ENCODE measurements at regions not wholly inside any gene's neighbourhood (a gene's known extent, or its start where the extent isn't known, plus 50 kb on each side); places are given as distances from the start of the nearest gene placed in this dataset.

GRCh38 chr1:235023711-235024439 is 104.8 kb downstream of the TOMM20 start:
- H3K36me3 ChIP-seq (ENCODE audit: control insufficient read depth, insufficient read depth, low read length) = no peaks in the 10 kb centered on the region
- H3K27me3 ChIP-seq (ENCODE audit: control insufficient read depth, insufficient read depth, low read length) = no peaks in the 10 kb centered on the region
- peaks cover 17% of the 10 kb centered on the region for H3K4me1 ChIP-seq (ENCODE audit: control insufficient read depth, insufficient read depth, low read length)
- no peaks in the 10 kb centered on the region for H3K9me3 ChIP-seq (ENCODE audit: control insufficient read depth, low read length)
- no peak overlapping the region for H3K9ac ChIP-seq (ENCODE audit: low read length)
- no peak overlapping the region for H3K4me3 ChIP-seq (ENCODE audit: low read length)

DNA sequence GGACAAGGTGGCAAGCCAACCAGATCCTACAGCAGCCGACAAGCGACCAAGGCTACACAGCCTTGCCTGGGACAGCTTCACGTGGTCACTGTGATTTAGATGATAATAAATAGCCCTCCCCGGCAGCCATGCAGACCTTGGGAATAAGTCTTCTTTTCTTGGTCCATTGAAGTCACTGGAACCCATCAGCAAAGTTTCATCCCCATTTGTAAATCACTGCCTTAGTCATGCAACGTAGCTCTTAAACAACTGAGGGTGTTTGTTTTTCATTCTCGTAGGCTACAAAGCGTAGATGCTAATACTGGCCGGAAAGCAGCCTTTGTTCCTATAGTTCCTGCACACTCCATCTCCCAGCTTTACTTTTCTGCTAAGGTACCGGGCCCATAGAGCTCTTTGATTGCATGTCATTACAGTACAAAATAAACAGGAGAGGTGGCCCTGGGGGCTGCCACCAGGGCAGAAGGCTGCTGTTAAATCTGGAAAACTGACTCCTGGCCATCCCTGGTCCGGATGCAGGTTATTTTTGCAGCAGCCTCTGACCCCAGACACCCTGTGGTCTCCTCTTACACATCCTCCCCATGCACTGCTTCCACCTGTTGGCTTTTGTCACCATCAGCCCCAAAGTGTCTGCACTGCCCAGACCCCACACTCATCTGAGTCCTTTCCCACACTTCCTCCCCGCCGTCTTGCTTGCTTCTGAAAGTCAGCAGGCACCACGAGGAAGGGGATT is 105.5 kb downstream of the TOMM20 start:
- Histone ChIP-seq H3K27me3 (ENCODE audit: control insufficient read depth, insufficient read depth, low read length) (no peaks in the 10 kb centered on the region), H3K4me3 (ENCODE audit: low read length) (no peak overlapping the region), H3K36me3 (ENCODE audit: control insufficient read depth, insufficient read depth, low read length) (no peaks in the 10 kb centered on the region), H3K4me1 (ENCODE audit: control insufficient read depth, insufficient read depth, low read length) (peaks cover 17% of the 10 kb centered on the region), H3K9ac (ENCODE audit: low read length) (no peak overlapping the region), H3K9me3 (ENCODE audit: control insufficient read depth, low read length) (no peaks in the 10 kb centered on the region)

- Histone ChIP-seq H3K4me3 (ENCODE audit: low read length) (no peak overlapping the region), H3K36me3 (ENCODE audit: control insufficient read depth, insufficient read depth, low read length) (no peaks in the 10 kb centered on the region), H3K4me1 (ENCODE audit: control insufficient read depth, insufficient read depth, low read length) (peaks cover 17% of the 10 kb centered on the region), H3K27me3 (ENCODE audit: control insufficient read depth, insufficient read depth, low read length) (no peaks in the 10 kb centered on the region), H3K9ac (ENCODE audit: low read length) (no peak overlapping the region), H3K9me3 (ENCODE audit: control insufficient read depth, low read length) (no peaks in the 10 kb centered on the region)
Observed at GRCh38 chr1:235022341-235022980, 106.2 kb downstream of the TOMM20 start.

DNA sequence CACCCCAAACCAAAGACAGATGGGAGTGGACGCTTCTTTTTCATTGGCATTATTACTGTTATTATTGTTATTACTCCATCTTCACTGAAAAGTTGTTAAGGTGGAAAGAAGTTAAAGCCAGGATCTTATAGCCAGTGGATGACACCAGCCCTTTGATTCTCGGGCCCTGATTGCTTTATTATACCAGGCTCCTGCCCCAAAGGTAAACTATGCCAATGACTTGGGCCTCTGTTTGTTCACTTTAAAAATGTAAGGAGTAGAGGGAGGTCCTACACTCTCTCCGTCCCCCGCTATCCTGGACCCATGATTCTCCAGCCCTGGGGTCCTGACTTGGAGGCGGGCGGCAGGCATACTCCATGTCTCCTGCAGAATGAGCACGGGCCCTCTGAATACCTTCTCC is 106.8 kb downstream of the TOMM20 start:
- H3K4me3 ChIP-seq (ENCODE audit: low read length) = no peak overlapping the region
- no peak overlapping the region for H3K9ac ChIP-seq (ENCODE audit: low read length)
- H3K27me3 ChIP-seq (ENCODE audit: control insufficient read depth, insufficient read depth, low read length) = no peaks in the 10 kb centered on the region
- H3K4me1 ChIP-seq (ENCODE audit: control insufficient read depth, insufficient read depth, low read length) = peaks cover 17% of the 10 kb centered on the region
- no peaks in the 10 kb centered on the region for H3K9me3 ChIP-seq (ENCODE audit: control insufficient read depth, low read length)
- no peaks in the 10 kb centered on the region for H3K36me3 ChIP-seq (ENCODE audit: control insufficient read depth, insufficient read depth, low read length)

DNA sequence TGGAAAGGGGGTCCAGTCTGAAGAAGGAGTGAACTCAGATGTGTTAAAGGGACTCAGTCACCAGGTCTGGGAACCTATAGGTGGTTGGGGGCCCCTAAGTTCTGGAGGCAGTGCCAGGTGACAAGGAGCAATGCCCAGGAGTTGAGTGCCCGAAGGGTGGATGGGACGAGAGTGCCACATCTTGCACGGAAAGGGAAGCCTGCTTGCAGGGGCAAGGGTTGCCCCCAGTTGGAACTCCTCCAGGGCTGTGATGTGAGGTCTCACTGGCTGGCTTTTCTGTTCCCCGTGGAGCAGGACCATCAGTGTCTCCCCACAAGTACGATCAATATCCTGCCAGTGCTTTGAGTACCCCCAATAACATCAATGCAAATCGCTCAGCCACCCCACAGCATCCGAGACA is 107.3 kb downstream of the TOMM20 start:
- Histone ChIP-seq H3K9ac (ENCODE audit: low read length) (no peak overlapping the region), H3K36me3 (ENCODE audit: control insufficient read depth, insufficient read depth, low read length) (no peaks in the 10 kb centered on the region), H3K4me1 (ENCODE audit: control insufficient read depth, insufficient read depth, low read length) (peaks cover 17% of the 10 kb centered on the region), H3K4me3 (ENCODE audit: low read length) (no peak overlapping the region), H3K9me3 (ENCODE audit: control insufficient read depth, low read length) (no peaks in the 10 kb centered on the region), H3K27me3 (ENCODE audit: control insufficient read depth, insufficient read depth, low read length) (no peaks in the 10 kb centered on the region)

GRCh38 chr1:235019961-235020360 is 108.7 kb downstream of the TOMM20 start:
- H3K36me3 ChIP-seq (ENCODE audit: control insufficient read depth, insufficient read depth, low read length) = no peaks in the 10 kb centered on the region
- H3K4me1 ChIP-seq (ENCODE audit: control insufficient read depth, insufficient read depth, low read length) = peaks cover 17% of the 10 kb centered on the region
- H3K9ac ChIP-seq (ENCODE audit: low read length) = no peak overlapping the region
- H3K27me3 ChIP-seq (ENCODE audit: control insufficient read depth, insufficient read depth, low read length) = no peaks in the 10 kb centered on the region
- H3K4me3 ChIP-seq (ENCODE audit: low read length) = no peak overlapping the region
- H3K9me3 ChIP-seq (ENCODE audit: control insufficient read depth, low read length) = no peaks in the 10 kb centered on the region

DNA sequence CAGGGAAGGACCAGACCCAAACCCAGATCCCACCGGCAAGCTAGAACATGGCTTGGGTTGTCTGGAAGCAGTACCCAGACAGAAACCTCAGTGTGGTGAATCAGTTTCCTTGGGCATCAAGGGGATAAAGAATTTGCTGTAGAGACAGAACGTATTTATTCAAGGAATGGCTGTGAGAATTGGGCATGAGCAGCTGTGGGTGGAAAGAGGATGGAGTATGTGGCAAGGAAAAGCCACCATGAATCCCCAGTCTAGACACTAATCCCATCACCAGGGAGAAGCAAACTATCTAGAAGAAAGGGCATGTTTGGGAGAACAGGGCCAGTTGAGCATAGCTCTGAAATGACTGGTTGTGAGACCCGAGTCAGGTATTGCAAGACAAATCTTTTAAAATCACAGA is 109.2 kb downstream of the TOMM20 start:
- Histone ChIP-seq H3K9ac (ENCODE audit: low read length) (no peak overlapping the region), H3K36me3 (ENCODE audit: control insufficient read depth, insufficient read depth, low read length) (no peaks in the 10 kb centered on the region), H3K9me3 (ENCODE audit: control insufficient read depth, low read length) (no peaks in the 10 kb centered on the region)

GRCh38 chr1:235018720-235019444 is 109.8 kb downstream of the TOMM20 start:
- no peaks in the 10 kb centered on the region for H3K9me3 ChIP-seq (ENCODE audit: control insufficient read depth, low read length)
- H3K36me3 ChIP-seq (ENCODE audit: control insufficient read depth, insufficient read depth, low read length) = no peaks in the 10 kb centered on the region
- H3K4me3 ChIP-seq (ENCODE audit: low read length) = no peak overlapping the region
- no peaks in the 10 kb centered on the region for H3K27me3 ChIP-seq (ENCODE audit: control insufficient read depth, insufficient read depth, low read length)
- no peak overlapping the region for H3K9ac ChIP-seq (ENCODE audit: low read length)
- peaks cover 17% of the 10 kb centered on the region for H3K4me1 ChIP-seq (ENCODE audit: control insufficient read depth, insufficient read depth, low read length)

More for the DNA sequence above, 109.2 kb downstream of the TOMM20 start:
- no peaks in the 10 kb centered on the region for H3K27me3 ChIP-seq (ENCODE audit: control insufficient read depth, insufficient read depth, low read length)
- peaks cover 17% of the 10 kb centered on the region for H3K4me1 ChIP-seq (ENCODE audit: control insufficient read depth, insufficient read depth, low read length)
- H3K4me3 ChIP-seq (ENCODE audit: low read length) = no peak overlapping the region

- H3K36me3 ChIP-seq (ENCODE audit: control insufficient read depth, insufficient read depth, low read length) = no peaks in the 10 kb centered on the region
- no peak overlapping the region for H3K4me3 ChIP-seq (ENCODE audit: low read length)
- no peaks in the 10 kb centered on the region for H3K27me3 ChIP-seq (ENCODE audit: control insufficient read depth, insufficient read depth, low read length)
- H3K4me1 ChIP-seq (ENCODE audit: control insufficient read depth, insufficient read depth, low read length) = peaks cover 17% of the 10 kb centered on the region
- no peaks in the 10 kb centered on the region for H3K9me3 ChIP-seq (ENCODE audit: control insufficient read depth, low read length)
- H3K9ac ChIP-seq (ENCODE audit: low read length) = no peak overlapping the region
Observed at GRCh38 chr1:235018161-235018560, 110.5 kb downstream of the TOMM20 start.

DNA sequence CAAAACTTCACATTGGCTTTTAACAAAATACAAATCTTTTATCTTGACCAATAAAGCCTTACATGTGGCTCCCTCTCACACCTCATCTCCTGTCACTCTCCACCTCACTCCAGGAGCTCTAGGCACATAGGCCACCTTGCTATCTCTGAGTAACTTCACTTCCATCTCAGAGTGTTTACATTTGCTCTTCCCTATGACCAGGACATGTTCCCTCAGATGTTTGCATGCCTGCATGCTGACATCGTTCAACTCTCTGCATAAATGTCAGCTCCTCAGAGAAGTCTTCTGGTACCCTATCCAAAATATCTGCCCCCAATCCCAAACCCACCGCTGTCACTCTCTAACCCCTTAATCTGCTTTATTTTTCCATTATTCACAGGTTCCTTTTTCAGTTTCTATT is 110.9 kb downstream of the TOMM20 start:
- Histone ChIP-seq H3K4me3 (ENCODE audit: low read length) (no peak overlapping the region), H3K9me3 (ENCODE audit: control insufficient read depth, low read length) (no peaks in the 10 kb centered on the region), H3K4me1 (ENCODE audit: control insufficient read depth, insufficient read depth, low read length) (peaks cover 17% of the 10 kb centered on the region), H3K36me3 (ENCODE audit: control insufficient read depth, insufficient read depth, low read length) (no peaks in the 10 kb centered on the region), H3K9ac (ENCODE audit: low read length) (no peak overlapping the region), H3K27me3 (ENCODE audit: control insufficient read depth, insufficient read depth, low read length) (no peaks in the 10 kb centered on the region)

DNA sequence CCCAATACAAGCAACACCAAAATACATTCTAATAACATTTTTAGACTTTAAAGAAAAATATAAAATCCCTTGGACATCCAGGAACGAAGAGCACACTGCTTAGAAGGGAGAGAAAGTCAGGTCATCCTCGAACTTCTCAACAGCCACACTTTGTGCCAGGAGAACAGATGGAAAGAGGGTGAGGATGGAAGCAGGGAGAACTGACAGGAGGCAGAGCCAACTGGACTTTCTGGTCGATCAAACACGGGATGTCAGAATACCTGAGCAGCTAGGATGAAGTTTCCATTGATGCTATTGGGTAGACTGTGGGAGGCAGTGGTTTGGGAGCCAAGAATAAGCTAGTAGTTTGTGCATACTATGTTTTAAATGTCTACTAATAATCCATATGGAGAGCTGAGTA is 111.4 kb downstream of the TOMM20 start:
- Histone ChIP-seq H3K36me3 (ENCODE audit: control insufficient read depth, insufficient read depth, low read length) (no peaks in the 10 kb centered on the region), H3K4me3 (ENCODE audit: low read length) (no peak overlapping the region), H3K4me1 (ENCODE audit: control insufficient read depth, insufficient read depth, low read length) (peaks cover 18% of the 10 kb centered on the region), H3K27me3 (ENCODE audit: control insufficient read depth, insufficient read depth, low read length) (no peaks in the 10 kb centered on the region), H3K9me3 (ENCODE audit: control insufficient read depth, low read length) (no peaks in the 10 kb centered on the region), H3K9ac (ENCODE audit: low read length) (no peak overlapping the region)
